MM.1S (cell line): ENCODE measurements at regions not wholly inside any gene's neighbourhood (a gene's known extent, or its start where the extent isn't known, plus 50 kb on each side); places are given as distances from the start of the nearest gene placed in this dataset.
"Not testable (repeated sequence)": the region's sequence is repeated elsewhere in the genome, so short reads cannot be mapped to it uniquely, and the experiment has no call there.

Source experiments
- DNase-seq: peaks from one replicate; pipeline ENCODE4 v3.0.0-alpha.2; 2015
- H2AFZ ChIP-seq: fragments of 300-600 bp; sonication (generic); 2 replicates; pipeline ENCODE4 v1.6.0; 2016; ENCODE audit warnings: antibody characterized with exemption, low read length
- H3F3A ChIP-seq: fragments of 300-600 bp; sonication (generic); 2 replicates; pipeline ENCODE4 v1.6.1; 2016; ENCODE audit warnings: mild to moderate bottlenecking, antibody characterized with exemption, low read length, moderate library complexity, mixed read lengths; ENCODE audit not compliant: insufficient read depth
- H3K27ac ChIP-seq: fragments of 300-600 bp; sonication (generic); 2 replicates; pipeline ENCODE4 v1.5.1; 2016; ENCODE audit warnings: mild to moderate bottlenecking, low read length
- H3K27me3 ChIP-seq: fragments of 300-600 bp; sonication (generic); replicated peaks from 2 replicates; pipeline ENCODE4 v1.6.0; 2016; ENCODE audit warnings: low read length; ENCODE audit not compliant: insufficient read depth
- H3K36me3 ChIP-seq: fragments of 300-600 bp; sonication (generic); replicated peaks from 2 replicates; pipeline ENCODE4 v1.6.1; 2016; ENCODE audit warnings: mild to moderate bottlenecking, low read length, mixed read lengths; ENCODE audit not compliant: insufficient read depth
- H3K4me1 ChIP-seq: fragments of 300-600 bp; sonication (generic); 2 replicates; pipeline ENCODE4 v1.6.1; 2016; ENCODE audit warnings: low read length, mixed read lengths
- H3K4me2 ChIP-seq: fragments of 300-600 bp; sonication (generic); 2 replicates; pipeline ENCODE4 v1.6.0; 2016; ENCODE audit warnings: low read depth, low read length
- H3K4me3 ChIP-seq: fragments of 300-600 bp; sonication (generic); 2 replicates; pipeline ENCODE4 v1.5.1; 2016; ENCODE audit warnings: low read length, mixed read lengths
- H3K79me2 ChIP-seq: fragments of 300-600 bp; sonication (generic); 2 replicates; pipeline ENCODE4 v1.6.1; 2016; ENCODE audit warnings: mixed run types, low read length, mixed read lengths
- H3K9ac ChIP-seq: fragments of 300-600 bp; sonication (generic); 2 replicates; pipeline ENCODE4 v1.6.1; 2016; ENCODE audit warnings: low read length, mixed read lengths
- H3K9me2 ChIP-seq: fragments of 300-600 bp; sonication (generic); replicated peaks from 2 replicates; pipeline ENCODE4 v1.6.1; 2016; ENCODE audit warnings: mild to moderate bottlenecking, low read length, mixed read lengths; ENCODE audit not compliant: insufficient read depth
- H3K9me3 ChIP-seq: fragments of 300-600 bp; sonication (generic); replicated peaks from 2 replicates; pipeline ENCODE4 v1.6.1; 2016; ENCODE audit warnings: mild to moderate bottlenecking, low read length, mixed read lengths; ENCODE audit not compliant: insufficient read depth
- H4K20me1 ChIP-seq: fragments of 300-600 bp; sonication (generic); 2 replicates; pipeline ENCODE4 v1.6.1; 2016; ENCODE audit warnings: mild to moderate bottlenecking, low read length, moderate library complexity, mixed read lengths; ENCODE audit not compliant: insufficient read depth
- CTCF ChIP-seq: fragments of 300-600 bp; sonication (generic); IDR thresholded peaks from 2 replicates; pipeline ENCODE4 v1.5.1; 2016; ENCODE audit warnings: antibody characterized with exemption, low read length, mixed read lengths
- EZH2 ChIP-seq: fragments of 300-600 bp; sonication (generic); optimal IDR thresholded peaks from 2 replicates; pipeline ENCODE3; 2017; ENCODE audit warnings: low read depth, mild to moderate bottlenecking, antibody characterized with exemption, low read length, mixed read lengths
- EZH2phosphoT487 ChIP-seq: fragments of 300-600 bp; sonication (generic); IDR thresholded peaks from 2 replicates; pipeline ENCODE4 v1.6.1; 2018; ENCODE audit warnings: antibody characterized with exemption, low read length

DNA sequence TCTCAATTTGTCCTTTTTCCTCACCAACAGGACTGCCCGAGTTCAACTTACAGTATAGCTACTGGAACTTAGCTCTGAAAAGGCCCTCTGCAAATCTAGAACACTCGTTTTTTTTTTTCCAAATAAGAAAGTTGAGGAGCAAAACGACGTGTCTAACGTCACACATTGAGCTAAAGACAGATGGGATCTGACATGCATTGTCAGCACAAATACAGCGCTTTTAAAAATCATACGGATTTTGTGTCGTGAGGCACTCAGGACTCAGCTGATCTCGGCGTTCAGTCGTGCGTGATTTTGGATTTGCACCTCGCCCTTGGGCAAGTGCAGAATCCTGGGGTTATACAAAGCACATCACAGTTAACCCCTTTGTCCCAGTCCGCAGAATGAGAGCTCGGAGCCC is 94.7 kb upstream of the ZNF322 start:
- no peaks in the 10 kb centered on the region for H3K9me3 ChIP-seq
- no peaks in the 10 kb centered on the region for H3K9me2 ChIP-seq
- no peak for TF ChIP-seq EZH2phosphoT487
- no peak for TF ChIP-seq EZH2
- TF ChIP-seq CTCF = no peak
- no peak overlapping the region for H3K27ac ChIP-seq
- no peak overlapping the region for H2AFZ ChIP-seq
- H3K4me3 ChIP-seq = no peak overlapping the region
- H3F3A ChIP-seq = no peaks in the 10 kb centered on the region
- no peak overlapping the region for H3K9ac ChIP-seq
- no peaks in the 10 kb centered on the region for H3K79me2 ChIP-seq
- H4K20me1 ChIP-seq = no peaks in the 10 kb centered on the region
- no peaks in the 10 kb centered on the region for H3K36me3 ChIP-seq
- no peaks in the 10 kb centered on the region for H3K4me1 ChIP-seq
- no peaks in the 10 kb centered on the region for H3K27me3 ChIP-seq
- no peak overlapping the region for H3K4me2 ChIP-seq
- DNase-seq = no peak

DNA sequence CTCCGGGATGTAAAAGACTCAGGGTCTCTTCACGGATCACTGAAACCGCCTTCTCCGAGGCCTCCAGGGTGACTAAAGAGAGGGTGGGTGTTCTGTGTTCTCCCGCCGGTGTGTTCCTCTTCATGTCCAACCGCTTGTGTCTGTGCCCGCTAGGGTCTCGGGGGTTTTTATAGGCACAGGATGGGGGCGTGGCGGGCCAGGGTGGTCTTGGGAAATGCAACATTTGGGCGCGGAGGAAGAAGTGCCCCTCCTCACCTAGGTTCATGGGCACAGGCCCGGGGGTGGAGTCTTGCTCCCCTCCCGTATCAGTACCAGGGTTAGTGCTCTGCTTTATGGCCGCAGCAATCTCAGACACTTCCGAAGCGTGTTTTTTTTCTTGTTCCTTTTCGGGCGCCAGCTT is 95.3 kb upstream of the ZNF322 start:
- H3K36me3 ChIP-seq, H3K9ac ChIP-seq, H3K4me2 ChIP-seq, H2AFZ ChIP-seq, H3K27ac ChIP-seq, H4K20me1 ChIP-seq, H3K9me2 ChIP-seq, H3K4me1 ChIP-seq, DNase-seq, H3K4me3 ChIP-seq, H3K9me3 ChIP-seq, H3K79me2 ChIP-seq, H3K27me3 ChIP-seq, H3F3A ChIP-seq: not testable (repeated sequence)

DNA sequence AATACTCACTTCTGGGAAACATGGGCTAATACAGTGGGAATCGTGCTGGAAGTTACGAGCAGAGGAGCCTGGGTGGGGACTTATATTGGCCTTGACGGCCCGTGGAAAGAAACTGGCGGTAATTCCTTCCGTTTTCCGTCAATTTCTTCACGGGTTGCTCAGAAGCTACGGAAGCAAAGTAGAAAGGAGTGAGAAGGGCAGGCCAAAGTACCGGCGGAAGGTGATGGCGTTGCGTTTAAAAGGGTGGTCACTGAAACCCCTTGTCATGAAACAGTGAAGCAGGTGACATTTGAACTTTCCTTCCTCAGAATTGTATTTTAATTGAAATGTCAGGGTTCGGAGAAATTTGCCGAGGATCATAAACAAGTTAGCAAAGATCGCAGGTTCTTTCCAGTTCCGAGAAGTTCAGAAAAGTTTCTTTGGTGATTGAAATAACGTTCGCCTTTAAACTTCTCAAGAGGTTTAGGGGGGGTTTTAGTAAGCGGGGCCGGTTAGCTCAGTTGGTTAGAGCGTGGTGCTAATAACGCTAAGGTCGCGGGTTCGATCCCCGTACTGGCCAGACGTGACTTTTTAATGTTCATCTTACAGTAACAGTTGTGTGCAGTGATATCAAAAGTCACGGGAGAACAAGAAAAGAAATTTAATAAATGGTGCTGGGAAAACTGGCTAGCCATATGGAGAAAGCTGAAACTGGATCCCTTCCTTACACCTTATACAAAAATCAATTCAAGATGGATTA is 96.7 kb upstream of the ZNF322 start:
- H3K9me3 ChIP-seq, H3K4me1 ChIP-seq, DNase-seq, H3K4me3 ChIP-seq, H4K20me1 ChIP-seq, H3F3A ChIP-seq, H3K27me3 ChIP-seq, H2AFZ ChIP-seq, H3K4me2 ChIP-seq, H3K9ac ChIP-seq, H3K9me2 ChIP-seq, H3K36me3 ChIP-seq, H3K27ac ChIP-seq, H3K79me2 ChIP-seq: not testable (repeated sequence)

DNA sequence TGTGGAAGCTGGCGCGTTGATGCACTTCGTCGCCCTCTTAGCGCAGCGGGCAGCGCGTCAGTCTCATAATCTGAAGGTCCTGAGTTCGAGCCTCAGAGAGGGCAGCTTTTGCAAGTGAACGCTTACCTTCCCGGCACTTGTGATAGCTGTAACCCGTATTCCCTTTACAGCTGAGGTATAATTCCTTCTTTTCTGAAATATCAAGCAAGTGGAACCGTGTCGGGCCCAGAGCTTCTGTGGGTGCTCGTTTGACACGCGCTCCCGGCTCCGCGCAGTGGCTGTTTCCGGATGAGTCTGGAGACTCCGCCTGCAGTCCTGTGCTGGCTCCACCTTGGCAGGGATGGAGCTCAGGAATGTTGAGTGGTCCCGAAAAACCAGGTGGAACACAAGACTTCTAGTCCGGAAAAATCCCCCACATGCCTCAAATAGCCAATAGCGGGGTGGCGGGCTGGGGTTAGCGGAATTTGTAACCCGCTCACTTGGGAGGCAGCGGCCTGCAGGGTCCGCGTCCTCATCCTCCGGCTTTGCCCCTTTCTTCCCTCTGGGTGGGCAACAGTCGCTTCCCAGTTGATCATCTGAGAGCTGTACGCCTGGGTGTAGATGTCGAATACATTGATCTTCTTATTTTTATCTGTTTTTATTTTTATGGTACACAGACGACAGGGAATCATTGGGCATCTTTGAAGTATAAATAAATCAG is 106.8 kb upstream of the ZNF322 start:
- not testable (repeated sequence) for DNase-seq, H3K9ac ChIP-seq, H4K20me1 ChIP-seq, H2AFZ ChIP-seq, H3K9me2 ChIP-seq, H3K36me3 ChIP-seq, H3K9me3 ChIP-seq, H3K79me2 ChIP-seq, H3F3A ChIP-seq, H3K4me3 ChIP-seq, H3K27me3 ChIP-seq, H3K4me1 ChIP-seq, H3K27ac ChIP-seq, H3K4me2 ChIP-seq

- not testable (repeated sequence) for H3K9ac ChIP-seq, H3K27ac ChIP-seq, H4K20me1 ChIP-seq, H3K4me3 ChIP-seq, H3K4me2 ChIP-seq, H3K9me2 ChIP-seq, H3K27me3 ChIP-seq, H3K79me2 ChIP-seq, DNase-seq, H3K36me3 ChIP-seq, H3K4me1 ChIP-seq, H3F3A ChIP-seq, H2AFZ ChIP-seq, H3K9me3 ChIP-seq
Measured at GRCh38 chr6:26770941-26771666, 111.6 kb upstream of the ZNF322 start.

DNA sequence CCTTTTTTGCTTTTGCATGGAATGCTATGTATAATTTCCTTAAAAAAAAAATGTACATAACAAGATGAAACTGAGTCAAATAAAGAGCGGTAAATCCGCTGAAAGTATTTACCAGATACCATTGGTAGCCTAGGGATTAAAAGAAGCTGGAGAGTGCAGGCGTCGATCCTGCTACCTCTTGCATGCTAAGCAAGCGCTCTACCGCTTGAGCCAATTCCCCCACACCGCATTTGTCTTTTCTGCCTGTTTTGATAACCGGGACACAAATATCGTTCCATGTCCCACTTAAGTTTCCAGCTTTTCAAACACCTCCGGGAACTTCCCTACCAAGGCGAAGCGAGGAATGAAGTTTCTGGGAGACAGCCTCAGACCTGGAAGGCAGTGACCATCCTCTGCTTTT is 113.9 kb upstream of the ZNF322 start:
- not testable (repeated sequence) for H4K20me1 ChIP-seq, H3K79me2 ChIP-seq, H3K4me1 ChIP-seq, H3K9me3 ChIP-seq, H3K36me3 ChIP-seq, H3K4me3 ChIP-seq, H3K9me2 ChIP-seq, H3K27me3 ChIP-seq, H2AFZ ChIP-seq, H3K27ac ChIP-seq, DNase-seq, H3F3A ChIP-seq, H3K9ac ChIP-seq, H3K4me2 ChIP-seq

- H3K4me2 ChIP-seq, H3K79me2 ChIP-seq, H3K9me2 ChIP-seq, H2AFZ ChIP-seq, DNase-seq, H3K4me1 ChIP-seq, H3K36me3 ChIP-seq, H3F3A ChIP-seq, H3K27ac ChIP-seq, H4K20me1 ChIP-seq, H3K9ac ChIP-seq, H3K27me3 ChIP-seq, H3K4me3 ChIP-seq, H3K9me3 ChIP-seq: not testable (repeated sequence)
Measured at GRCh38 chr6:26780563-26780962, 121.0 kb upstream of the ZNF322 start.
